ENCODE measurements at regions not wholly inside any gene's neighbourhood (a gene's known extent, or its start where the extent isn't known, plus 50 kb on each side); places are given as distances from the start of the nearest gene placed in this dataset.

- no peak for TF ChIP-seq MYC (IDR thresholded peaks at IDR 0.05; ENCODE audit: low read depth, low read length)
- TF ChIP-seq, protein P1, sequence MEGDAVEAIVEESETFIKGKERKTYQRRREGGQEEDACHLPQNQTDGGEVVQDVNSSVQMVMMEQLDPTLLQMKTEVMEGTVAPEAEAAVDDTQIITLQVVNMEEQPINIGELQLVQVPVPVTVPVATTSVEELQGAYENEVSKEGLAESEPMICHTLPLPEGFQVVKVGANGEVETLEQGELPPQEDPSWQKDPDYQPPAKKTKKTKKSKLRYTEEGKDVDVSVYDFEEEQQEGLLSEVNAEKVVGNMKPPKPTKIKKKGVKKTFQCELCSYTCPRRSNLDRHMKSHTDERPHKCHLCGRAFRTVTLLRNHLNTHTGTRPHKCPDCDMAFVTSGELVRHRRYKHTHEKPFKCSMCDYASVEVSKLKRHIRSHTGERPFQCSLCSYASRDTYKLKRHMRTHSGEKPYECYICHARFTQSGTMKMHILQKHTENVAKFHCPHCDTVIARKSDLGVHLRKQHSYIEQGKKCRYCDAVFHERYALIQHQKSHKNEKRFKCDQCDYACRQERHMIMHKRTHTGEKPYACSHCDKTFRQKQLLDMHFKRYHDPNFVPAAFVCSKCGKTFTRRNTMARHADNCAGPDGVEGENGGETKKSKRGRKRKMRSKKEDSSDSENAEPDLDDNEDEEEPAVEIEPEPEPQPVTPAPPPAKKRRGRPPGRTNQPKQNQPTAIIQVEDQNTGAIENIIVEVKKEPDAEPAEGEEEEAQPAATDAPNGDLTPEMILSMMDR (IDR thresholded peaks at IDR 0.05; ENCODE audit: low read depth, low read length) = no peak
- no peak for TF ChIP-seq POLR2A (IDR thresholded peaks at IDR 0.05; ENCODE audit: extremely low read depth, insufficient read length)
- no peak for TF ChIP-seq MAX (IDR thresholded peaks at IDR 0.05; ENCODE audit: low read depth, low read length)
- H3K4me3 ChIP-seq (ENCODE audit: low read depth, low read length) = no peak overlapping the region
- no peak for DNase-seq (ENCODE audit: low read depth)
Observed at GRCh38 chr22:44391481-44392445, 79.0 kb upstream of the SHISAL1 start.

GRCh38 chr22:44391015-44391414 lies 78.3 kb upstream of the SHISAL1 start:
- no peak overlapping the region for H3K4me3 ChIP-seq (ENCODE audit: low read depth, low read length)
- DNase-seq (ENCODE audit: low read depth) = no peak
- TF ChIP-seq MYC (IDR thresholded peaks at IDR 0.05; ENCODE audit: low read depth, low read length) (no peak), MAX (IDR thresholded peaks at IDR 0.05; ENCODE audit: low read depth, low read length) (no peak), POLR2A (IDR thresholded peaks at IDR 0.05; ENCODE audit: extremely low read depth, insufficient read length) (no peak)

DNA sequence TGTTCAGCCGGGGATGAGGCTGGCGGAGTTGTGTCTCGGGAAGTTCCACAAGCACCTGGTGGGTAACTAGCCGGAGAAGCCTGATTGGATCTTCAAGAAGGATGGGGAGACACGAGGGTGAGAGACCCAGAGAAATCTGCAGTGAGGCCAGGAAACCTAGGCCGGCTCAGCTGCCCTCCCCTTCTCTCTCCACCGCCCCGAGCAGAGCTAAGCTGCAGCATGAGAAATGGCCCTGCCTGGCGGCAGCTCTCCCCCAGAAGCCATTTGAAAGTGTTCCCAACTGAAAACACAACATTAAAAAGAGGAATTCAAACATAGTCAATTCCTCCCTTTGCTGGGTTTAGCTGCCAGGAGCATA lies 77.8 kb upstream of the SHISAL1 start:
- no peak overlapping the region for H3K4me3 ChIP-seq (ENCODE audit: low read depth, low read length)
- TF ChIP-seq, protein P1 (IDR thresholded peaks at IDR 0.05; ENCODE audit: low read depth, low read length) = no peak
- no peak for TF ChIP-seq MAX (IDR thresholded peaks at IDR 0.05; ENCODE audit: low read depth, low read length)
- no peak for TF ChIP-seq MYC (IDR thresholded peaks at IDR 0.05; ENCODE audit: low read depth, low read length)
- TF ChIP-seq POLR2A (IDR thresholded peaks at IDR 0.05; ENCODE audit: extremely low read depth, insufficient read length) = no peak
- no peak for DNase-seq (ENCODE audit: low read depth)

- H3K4me3 ChIP-seq (ENCODE audit: low read depth, low read length) = no peak overlapping the region
- DNase-seq (ENCODE audit: low read depth) = no peak
- no peak for TF ChIP-seq MYC (IDR thresholded peaks at IDR 0.05; ENCODE audit: low read depth, low read length)
- TF ChIP-seq MAX (IDR thresholded peaks at IDR 0.05; ENCODE audit: low read depth, low read length) = no peak
- TF ChIP-seq, protein P1 (IDR thresholded peaks at IDR 0.05; ENCODE audit: low read depth, low read length) = no peak
- no peak for TF ChIP-seq POLR2A (IDR thresholded peaks at IDR 0.05; ENCODE audit: extremely low read depth, insufficient read length)
Observed at GRCh38 chr22:44389926-44390612, 77.3 kb upstream of the SHISAL1 start.

DNA sequence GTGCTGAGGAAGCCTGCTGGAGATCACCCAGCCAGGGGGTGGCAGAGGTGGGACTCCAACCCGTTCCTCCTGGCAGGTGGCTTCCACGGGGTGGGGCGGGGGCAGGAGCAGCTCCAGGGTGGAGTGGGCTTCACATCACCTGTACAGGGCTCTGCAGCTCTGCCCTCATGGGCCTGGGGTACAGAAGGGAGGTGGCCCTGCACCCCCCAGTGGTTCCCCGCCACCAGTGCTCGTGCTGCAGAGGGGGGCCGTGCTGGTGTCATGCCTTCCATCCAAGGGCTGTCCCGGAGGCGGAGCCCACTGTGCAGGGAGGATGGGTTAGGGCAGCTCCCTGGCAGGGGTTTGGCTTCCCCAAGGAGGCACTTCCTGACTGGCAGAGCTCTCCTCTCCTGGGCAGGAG lies 76.4 kb upstream of the SHISAL1 start:
- TF ChIP-seq MYC (IDR thresholded peaks at IDR 0.05; ENCODE audit: low read depth, low read length) (no peak), POLR2A (IDR thresholded peaks at IDR 0.05; ENCODE audit: extremely low read depth, insufficient read length) (no peak)
- TF ChIP-seq, protein P1 (IDR thresholded peaks at IDR 0.05; ENCODE audit: low read depth, low read length) = no peak
- no peak overlapping the region for H3K4me3 ChIP-seq (ENCODE audit: low read depth, low read length)
- no peak for DNase-seq (ENCODE audit: low read depth)

- TF ChIP-seq MYC (IDR thresholded peaks at IDR 0.05; ENCODE audit: low read depth, low read length) = no peak
- TF ChIP-seq POLR2A (IDR thresholded peaks at IDR 0.05; ENCODE audit: extremely low read depth, insufficient read length) = no peak
- TF ChIP-seq, protein P1 (IDR thresholded peaks at IDR 0.05; ENCODE audit: low read depth, low read length) = no peak
- no peak for TF ChIP-seq MAX (IDR thresholded peaks at IDR 0.05; ENCODE audit: low read depth, low read length)
- no peak overlapping the region for H3K4me3 ChIP-seq (ENCODE audit: low read depth, low read length)
- DNase-seq (ENCODE audit: low read depth) = no peak
Observed at GRCh38 chr22:44387486-44387885, 74.7 kb upstream of the SHISAL1 start.
